HG03039 (cell line): ENCODE measurements at regions not wholly inside any gene's neighbourhood (a gene's known extent, or its start where the extent isn't known, plus 50 kb on each side); places are given as distances from the start of the nearest gene placed in this dataset.

ENCODE experiments used
- ATAC-seq: cut with Tn5 transposase; IDR thresholded peaks from one replicate; pipeline ENCODE4 v1.9.1; 2021; ENCODE audit warnings: mild to moderate bottlenecking, moderate library complexity; ENCODE audit not compliant: unreplicated experiment

GRCh38 chr15:70475921-70476320 is 287.4 kb downstream of the UACA start:
- ATAC-seq: no peak

- ATAC-seq: no peak
Measured at GRCh38 chr15:70475407-70475781, 288.0 kb downstream of the UACA start.

GRCh38 chr15:70474471-70475406 is 288.6 kb downstream of the UACA start:
- no peak for ATAC-seq

- no peak for ATAC-seq
Measured at GRCh38 chr15:70473581-70474370, 289.6 kb downstream of the UACA start.

- ATAC-seq: no peak
Measured at GRCh38 chr15:70471517-70471916, 291.8 kb downstream of the UACA start.

GRCh38 chr15:70470556-70471191 is 292.7 kb downstream of the UACA start:
- no peak for ATAC-seq

- no peak for ATAC-seq
Measured at GRCh38 chr15:70469651-70470555, 293.5 kb downstream of the UACA start.

- no peak for ATAC-seq
Measured at GRCh38 chr15:70469182-70469581, 294.2 kb downstream of the UACA start.

GRCh38 chr15:70466895-70467529 is 296.3 kb downstream of the UACA start:
- ATAC-seq: no peak

- ATAC-seq: no peak
Measured at GRCh38 chr15:70466305-70466704, 297.1 kb downstream of the UACA start.

GRCh38 chr15:70465812-70466211 is 297.5 kb downstream of the UACA start:
- ATAC-seq: no peak

- no peak for ATAC-seq
Measured at GRCh38 chr15:70463453-70463834, 299.9 kb downstream of the UACA start.

GRCh38 chr15:70461992-70462391 is 301.4 kb downstream of the UACA start:
- ATAC-seq: no peak

GRCh38 chr15:70461017-70461416 is 302.3 kb downstream of the UACA start:
- ATAC-seq: no peak

GRCh38 chr15:70459312-70459711 is 304.0 kb downstream of the UACA start:
- ATAC-seq: no peak

GRCh38 chr15:70453766-70454165 is 309.6 kb downstream of the UACA start:
- no peak for ATAC-seq

- no peak for ATAC-seq
Measured at GRCh38 chr15:70453238-70453637, 310.1 kb downstream of the UACA start.

GRCh38 chr15:70451821-70452653 is 311.3 kb downstream of the UACA start:
- no peak for ATAC-seq

GRCh38 chr15:70450142-70450443 is 313.3 kb downstream of the UACA start:
- ATAC-seq: no peak
